ENCODE measurements at regions not wholly inside any gene's neighbourhood (a gene's known extent, or its start where the extent isn't known, plus 50 kb on each side); places are given as distances from the start of the nearest gene placed in this dataset.

DNA sequence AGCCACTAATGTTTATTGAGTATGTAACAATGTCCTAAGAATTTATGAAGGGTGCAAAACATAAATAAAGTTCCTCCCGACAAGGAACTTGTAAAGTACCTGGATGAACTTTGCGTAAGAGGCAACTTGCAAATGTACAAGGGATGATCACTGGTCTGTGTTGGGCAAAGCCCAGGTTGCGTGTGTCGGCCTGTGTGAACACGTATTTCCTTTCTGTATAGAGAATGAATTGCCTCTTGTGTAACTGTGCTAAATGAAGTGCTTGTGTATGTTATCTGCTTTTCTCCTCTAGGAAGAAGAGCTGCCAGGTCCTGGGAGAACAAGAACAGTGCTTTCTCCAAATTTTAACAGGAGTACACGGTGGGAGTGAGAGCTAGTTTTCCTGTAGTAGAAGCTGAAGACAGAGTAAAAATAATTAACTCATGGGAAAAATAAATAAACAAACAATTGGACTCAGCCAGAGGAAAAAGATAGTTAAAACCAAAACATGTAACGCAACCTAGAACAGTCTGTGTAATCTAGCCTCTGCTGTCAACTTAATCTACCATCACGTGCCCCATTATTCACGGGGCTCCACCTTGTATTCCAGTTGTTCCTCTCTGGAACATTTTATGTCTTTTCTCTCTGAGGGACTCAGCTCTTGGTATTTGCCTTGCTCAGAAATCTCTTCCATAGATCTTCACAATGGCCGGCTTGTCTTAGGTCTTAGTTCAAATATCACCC is 83.7 kb upstream of the RASGRP1 start:
- no peak overlapping the region for H3K27ac ChIP-seq

DNA sequence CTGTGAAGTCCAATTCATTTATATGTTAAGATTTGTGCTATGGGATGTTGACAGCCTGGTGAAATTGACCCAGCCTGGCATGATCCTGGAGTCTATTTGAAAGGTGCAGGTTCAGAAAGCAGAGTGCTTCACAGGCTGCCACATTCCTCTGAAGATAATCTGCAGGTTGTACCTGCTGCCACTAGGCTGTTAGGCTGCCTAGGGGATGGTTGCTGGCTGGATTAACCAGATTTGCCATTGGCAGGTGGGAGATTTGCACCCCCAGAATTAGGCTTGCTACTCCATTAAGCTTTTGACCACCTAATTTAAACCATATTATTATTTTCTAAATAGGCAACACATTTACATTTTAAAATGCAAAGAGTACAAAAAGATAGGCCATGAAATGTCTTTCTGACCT is 85.8 kb upstream of the RASGRP1 start:
- H3K36me3 ChIP-seq = no peaks in the 10 kb centered on the region
- H3K4me1 ChIP-seq = no peaks in the 10 kb centered on the region
- H3K9me3 ChIP-seq = no peaks in the 10 kb centered on the region
- no peak for DNase-seq
- TF ChIP-seq, protein P1, sequence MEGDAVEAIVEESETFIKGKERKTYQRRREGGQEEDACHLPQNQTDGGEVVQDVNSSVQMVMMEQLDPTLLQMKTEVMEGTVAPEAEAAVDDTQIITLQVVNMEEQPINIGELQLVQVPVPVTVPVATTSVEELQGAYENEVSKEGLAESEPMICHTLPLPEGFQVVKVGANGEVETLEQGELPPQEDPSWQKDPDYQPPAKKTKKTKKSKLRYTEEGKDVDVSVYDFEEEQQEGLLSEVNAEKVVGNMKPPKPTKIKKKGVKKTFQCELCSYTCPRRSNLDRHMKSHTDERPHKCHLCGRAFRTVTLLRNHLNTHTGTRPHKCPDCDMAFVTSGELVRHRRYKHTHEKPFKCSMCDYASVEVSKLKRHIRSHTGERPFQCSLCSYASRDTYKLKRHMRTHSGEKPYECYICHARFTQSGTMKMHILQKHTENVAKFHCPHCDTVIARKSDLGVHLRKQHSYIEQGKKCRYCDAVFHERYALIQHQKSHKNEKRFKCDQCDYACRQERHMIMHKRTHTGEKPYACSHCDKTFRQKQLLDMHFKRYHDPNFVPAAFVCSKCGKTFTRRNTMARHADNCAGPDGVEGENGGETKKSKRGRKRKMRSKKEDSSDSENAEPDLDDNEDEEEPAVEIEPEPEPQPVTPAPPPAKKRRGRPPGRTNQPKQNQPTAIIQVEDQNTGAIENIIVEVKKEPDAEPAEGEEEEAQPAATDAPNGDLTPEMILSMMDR (IDR thresholded peaks at IDR 0.05) = no peak
- H3K27ac ChIP-seq = no peak overlapping the region
- intact Hi-C loops (cut with DNase I; ENCODE audit: low total_unique reads) = no loop called here
- no peak overlapping the region for H3K4me3 ChIP-seq
- no peaks in the 10 kb centered on the region for H3K27me3 ChIP-seq

More for the DNA sequence above, 83.7 kb upstream of the RASGRP1 start:
- no peaks in the 10 kb centered on the region for H3K4me1 ChIP-seq
- DNase-seq = no peak
- intact Hi-C loops (cut with DNase I; ENCODE audit: low total_unique reads) = no loop called here
- H3K27me3 ChIP-seq = no peaks in the 10 kb centered on the region
- H3K36me3 ChIP-seq = no peaks in the 10 kb centered on the region
- no peak overlapping the region for H3K4me3 ChIP-seq
- H3K9me3 ChIP-seq = no peaks in the 10 kb centered on the region
- TF ChIP-seq, protein P1 (IDR thresholded peaks at IDR 0.05) = no peak

DNA sequence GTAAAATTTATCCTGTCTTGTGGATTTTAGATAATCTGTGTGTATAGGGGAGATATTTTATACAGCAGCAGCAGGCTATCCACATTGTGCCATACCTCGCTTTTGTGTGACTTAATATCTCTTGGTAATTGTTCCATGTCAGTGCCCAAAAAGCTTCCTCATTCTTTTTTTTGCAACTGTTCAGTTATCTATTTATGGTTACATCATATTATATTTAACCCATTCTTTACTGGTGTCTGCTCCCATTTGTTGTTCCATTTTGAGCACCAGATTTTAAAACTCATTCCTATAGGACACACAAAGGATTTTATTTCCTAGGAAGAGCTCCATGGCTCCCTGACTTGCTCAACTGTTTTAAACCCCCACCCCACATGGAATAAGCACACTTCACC is 86.3 kb upstream of the RASGRP1 start:
- H3K9me3 ChIP-seq = no peaks in the 10 kb centered on the region
- H3K27ac ChIP-seq = no peak overlapping the region
- no peaks in the 10 kb centered on the region for H3K36me3 ChIP-seq
- DNase-seq = no peak
- H3K4me1 ChIP-seq = no peaks in the 10 kb centered on the region
- intact Hi-C loops (cut with DNase I; ENCODE audit: low total_unique reads) = no loop called here
- TF ChIP-seq, protein P1 (IDR thresholded peaks at IDR 0.05) = no peak
- no peak overlapping the region for H3K4me3 ChIP-seq
- H3K27me3 ChIP-seq = no peaks in the 10 kb centered on the region

DNA sequence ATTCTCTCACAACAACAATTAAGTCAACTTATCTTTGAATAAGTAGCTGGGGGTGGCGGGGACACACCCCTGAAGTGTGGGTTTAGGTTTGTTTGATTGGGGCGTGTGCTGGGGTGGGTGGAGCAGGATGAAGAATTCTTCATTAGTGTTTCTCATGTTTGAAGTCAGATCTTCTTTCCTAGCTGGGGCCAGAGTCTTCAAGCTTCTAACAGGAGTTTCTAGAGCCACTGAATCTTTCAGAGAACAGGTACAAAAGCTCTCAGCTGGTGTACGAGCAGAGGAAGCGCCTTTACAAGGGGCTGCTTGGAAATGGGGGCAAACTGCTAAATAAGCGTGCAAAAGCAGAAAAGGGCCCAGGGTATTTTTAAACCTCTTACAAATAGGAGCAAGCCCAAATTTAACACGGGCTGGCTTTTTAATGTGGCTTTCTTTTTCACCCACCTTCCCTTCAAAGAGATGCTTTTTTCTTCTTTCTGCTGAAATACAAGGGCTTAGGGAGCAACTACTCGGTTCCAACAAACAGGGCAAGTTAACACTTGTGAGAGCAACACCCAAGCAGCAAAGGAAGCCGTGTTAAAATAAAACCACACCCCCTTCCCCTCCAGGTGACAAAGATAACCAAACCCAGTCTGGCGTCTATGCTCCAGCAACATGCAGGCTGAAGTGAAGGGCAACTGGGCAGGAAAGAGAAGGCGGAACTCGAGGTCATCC is 86.9 kb upstream of the RASGRP1 start:
- no peak for DNase-seq
- no peaks in the 10 kb centered on the region for H3K36me3 ChIP-seq
- no peaks in the 10 kb centered on the region for H3K4me1 ChIP-seq
- no peaks in the 10 kb centered on the region for H3K27me3 ChIP-seq
- TF ChIP-seq, protein P1 (IDR thresholded peaks at IDR 0.05) = no peak
- intact Hi-C loops (cut with DNase I; ENCODE audit: low total_unique reads) = no loop called here
- H3K27ac ChIP-seq = no peak overlapping the region
- no peak overlapping the region for H3K4me3 ChIP-seq
- no peaks in the 10 kb centered on the region for H3K9me3 ChIP-seq

DNA sequence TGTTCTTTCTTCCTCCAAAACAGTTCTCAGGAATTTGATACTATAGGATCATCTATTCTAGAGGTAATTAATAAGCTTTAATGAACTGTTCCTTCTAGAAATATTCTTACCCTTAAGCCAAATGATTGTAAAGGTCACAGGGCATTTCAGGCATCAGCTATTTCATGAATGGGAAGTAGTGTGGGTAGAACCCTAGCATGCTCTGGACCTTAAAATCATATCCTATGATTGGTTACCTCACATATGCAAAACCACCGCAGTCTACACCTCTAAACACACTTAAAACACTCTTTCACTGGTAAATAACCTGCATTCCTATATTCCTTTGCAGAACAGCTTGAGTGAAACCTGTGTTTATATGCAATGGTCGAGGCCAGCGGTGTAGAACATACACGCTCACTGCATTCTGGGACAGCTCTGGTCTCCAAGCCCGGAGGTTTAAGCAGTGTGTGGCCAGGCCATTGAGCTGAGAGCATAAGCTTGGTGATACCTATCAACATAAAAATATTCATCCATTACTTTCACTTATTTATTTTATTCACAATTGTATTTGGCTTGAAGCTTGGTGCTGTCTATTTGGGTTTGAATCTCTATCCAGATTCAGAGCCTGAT is 87.7 kb upstream of the RASGRP1 start:
- H3K4me1 ChIP-seq = no peaks in the 10 kb centered on the region
- H3K36me3 ChIP-seq = no peaks in the 10 kb centered on the region
- H3K4me3 ChIP-seq = no peak overlapping the region
- no peaks in the 10 kb centered on the region for H3K27me3 ChIP-seq
- intact Hi-C loops (cut with DNase I; ENCODE audit: low total_unique reads) = no loop called here
- TF ChIP-seq, protein P1 (IDR thresholded peaks at IDR 0.05) = no peak
- H3K27ac ChIP-seq = no peak overlapping the region
- DNase-seq = no peak
- no peaks in the 10 kb centered on the region for H3K9me3 ChIP-seq
